ENCODE measurements at regions not wholly inside any gene's neighbourhood (a gene's known extent, or its start where the extent isn't known, plus 50 kb on each side); places are given as distances from the start of the nearest gene placed in this dataset.

- no peak for TF ChIP-seq CTCF (IDR thresholded peaks at IDR 0.05; ENCODE audit: low read depth, low read length)
- no peak overlapping the region for H3K27ac ChIP-seq
- H3K9me3 ChIP-seq (ENCODE audit: low read depth), result no peaks in the 10 kb centered on the region
- no peak for DNase-seq (ENCODE audit: low read depth in 1 of 2, low spot score in 1 of 2)
- H3K36me3 ChIP-seq, result no peaks in the 10 kb centered on the region
- no peaks in the 10 kb centered on the region for H3K27me3 ChIP-seq
- no peak overlapping the region for H3K4me3 ChIP-seq
- no peaks in the 10 kb centered on the region for H3K4me1 ChIP-seq (ENCODE audit: low read depth)
Observed at GRCh38 chr11:69370984-69371709, 77.2 kb downstream of the MYEOV start.

DNA sequence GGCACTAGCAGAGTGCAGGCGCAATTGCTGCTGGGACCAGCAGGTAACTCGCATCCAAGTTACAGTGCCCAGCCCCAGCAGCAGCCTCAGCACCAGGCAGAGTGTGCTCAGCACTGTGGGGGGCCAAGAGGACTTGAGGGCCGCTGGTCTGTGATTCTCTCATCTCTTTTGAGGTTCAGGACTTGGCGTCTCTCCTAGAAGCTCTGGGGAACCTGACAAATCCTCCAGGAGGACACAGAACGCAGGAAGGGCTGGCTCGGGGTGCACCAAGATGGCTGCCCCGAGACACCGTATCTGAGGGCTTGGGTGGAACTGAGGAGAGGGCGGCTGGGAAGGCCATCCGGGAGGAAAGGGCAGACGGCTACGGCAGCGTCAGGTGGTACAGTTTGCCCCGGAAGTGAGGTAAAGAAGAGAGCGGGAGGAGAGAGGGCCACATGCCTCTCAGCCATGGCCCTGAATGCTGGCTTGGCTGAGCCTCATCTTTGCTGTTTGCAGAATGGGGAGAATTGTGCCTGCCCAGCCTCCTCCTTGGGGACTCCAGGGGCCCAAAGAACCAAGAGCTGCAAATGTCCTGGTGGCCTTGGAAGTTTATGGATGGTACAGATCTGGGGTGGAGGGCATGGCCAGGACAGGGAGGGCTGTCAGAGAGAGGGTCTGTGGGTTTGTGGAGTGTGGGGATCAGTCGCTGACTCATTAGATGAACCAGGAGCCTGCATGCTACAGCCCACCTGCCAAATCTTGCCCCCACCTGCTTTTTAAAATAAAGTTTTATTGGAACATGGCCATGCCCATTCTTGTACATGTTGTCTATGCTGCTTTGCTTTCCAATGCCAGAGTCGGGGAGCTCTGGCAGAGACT lies 78.0 kb downstream of the MYEOV start:
- Histone ChIP-seq H3K9me3 (ENCODE audit: low read depth) (no peaks in the 10 kb centered on the region), H3K4me3 (no peak overlapping the region), H3K36me3 (no peaks in the 10 kb centered on the region), H3K4me1 (ENCODE audit: low read depth) (no peaks in the 10 kb centered on the region), H3K27me3 (no peaks in the 10 kb centered on the region), H3K27ac (no peak overlapping the region)
- TF ChIP-seq CTCF (IDR thresholded peaks at IDR 0.05; ENCODE audit: low read depth, low read length), result no peak
- no peak for DNase-seq (ENCODE audit: low read depth in 1 of 2, low spot score in 1 of 2)

DNA sequence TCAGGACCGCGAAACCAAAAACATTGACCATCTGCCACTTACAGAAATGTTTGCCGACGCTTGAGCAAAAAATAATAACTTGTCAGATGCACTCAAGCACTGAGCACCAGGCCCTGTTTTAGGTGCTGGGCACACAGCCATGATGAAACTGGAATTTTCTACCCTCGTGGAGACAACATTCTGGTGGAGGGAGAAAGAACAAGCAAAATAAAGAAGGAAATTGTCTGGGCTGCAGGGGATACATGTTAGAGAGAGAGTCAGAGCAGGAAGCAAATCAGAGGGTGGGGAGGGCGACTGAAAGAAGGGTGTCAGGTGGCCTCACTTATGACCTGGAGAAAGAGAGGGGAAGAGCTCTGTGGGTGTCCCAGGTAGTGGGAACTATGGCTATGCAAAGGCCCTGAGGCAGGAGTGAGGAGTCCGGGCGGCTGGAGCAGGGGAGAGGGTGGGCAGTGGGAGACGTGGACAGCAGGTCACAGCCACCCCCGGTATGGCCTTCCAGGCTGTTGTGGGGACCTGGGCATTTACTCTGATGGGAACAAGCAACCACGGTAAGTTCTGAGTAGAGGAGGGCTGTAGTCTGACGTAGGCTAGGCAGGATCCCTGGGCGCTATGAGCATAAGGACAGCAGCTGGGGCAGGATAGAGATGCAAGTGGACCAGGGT lies 78.8 kb downstream of the MYEOV start:
- no peak overlapping the region for H3K4me3 ChIP-seq
- no peaks in the 10 kb centered on the region for H3K27me3 ChIP-seq
- H3K27ac ChIP-seq, result no peak overlapping the region
- DNase-seq (ENCODE audit: low read depth in 1 of 2, low spot score in 1 of 2), result no peak
- no peaks in the 10 kb centered on the region for H3K36me3 ChIP-seq
- TF ChIP-seq CTCF (IDR thresholded peaks at IDR 0.05; ENCODE audit: low read depth, low read length), result no peak
- no peaks in the 10 kb centered on the region for H3K4me1 ChIP-seq (ENCODE audit: low read depth)
- no peaks in the 10 kb centered on the region for H3K9me3 ChIP-seq (ENCODE audit: low read depth)

DNA sequence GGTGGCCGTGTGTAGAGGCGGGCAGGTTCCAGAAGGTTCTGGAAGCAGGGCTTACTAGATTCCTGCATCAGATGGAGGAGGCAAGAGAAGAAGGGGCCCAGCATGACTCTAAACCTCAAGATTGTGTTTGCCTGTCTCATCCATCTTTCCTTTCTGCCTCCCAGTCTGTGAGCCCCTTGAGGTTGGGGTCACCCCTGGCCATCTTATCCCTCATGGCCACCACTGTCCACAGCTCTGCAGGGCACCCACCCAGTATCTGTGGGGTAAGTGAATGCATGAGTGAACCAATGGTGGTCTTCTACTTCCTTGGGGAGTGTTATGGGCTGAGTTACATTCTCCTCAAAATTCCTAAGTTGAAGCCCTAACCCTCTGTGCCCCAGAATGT lies 79.3 kb downstream of the MYEOV start:
- Histone ChIP-seq H3K27me3 (no peaks in the 10 kb centered on the region), H3K4me3 (no peak overlapping the region), H3K27ac (no peak overlapping the region), H3K36me3 (no peaks in the 10 kb centered on the region), H3K9me3 (ENCODE audit: low read depth) (no peaks in the 10 kb centered on the region), H3K4me1 (ENCODE audit: low read depth) (no peaks in the 10 kb centered on the region)
- TF ChIP-seq CTCF (IDR thresholded peaks at IDR 0.05; ENCODE audit: low read depth, low read length), result no peak
- DNase-seq (ENCODE audit: low read depth in 1 of 2, low spot score in 1 of 2), result no peak

DNA sequence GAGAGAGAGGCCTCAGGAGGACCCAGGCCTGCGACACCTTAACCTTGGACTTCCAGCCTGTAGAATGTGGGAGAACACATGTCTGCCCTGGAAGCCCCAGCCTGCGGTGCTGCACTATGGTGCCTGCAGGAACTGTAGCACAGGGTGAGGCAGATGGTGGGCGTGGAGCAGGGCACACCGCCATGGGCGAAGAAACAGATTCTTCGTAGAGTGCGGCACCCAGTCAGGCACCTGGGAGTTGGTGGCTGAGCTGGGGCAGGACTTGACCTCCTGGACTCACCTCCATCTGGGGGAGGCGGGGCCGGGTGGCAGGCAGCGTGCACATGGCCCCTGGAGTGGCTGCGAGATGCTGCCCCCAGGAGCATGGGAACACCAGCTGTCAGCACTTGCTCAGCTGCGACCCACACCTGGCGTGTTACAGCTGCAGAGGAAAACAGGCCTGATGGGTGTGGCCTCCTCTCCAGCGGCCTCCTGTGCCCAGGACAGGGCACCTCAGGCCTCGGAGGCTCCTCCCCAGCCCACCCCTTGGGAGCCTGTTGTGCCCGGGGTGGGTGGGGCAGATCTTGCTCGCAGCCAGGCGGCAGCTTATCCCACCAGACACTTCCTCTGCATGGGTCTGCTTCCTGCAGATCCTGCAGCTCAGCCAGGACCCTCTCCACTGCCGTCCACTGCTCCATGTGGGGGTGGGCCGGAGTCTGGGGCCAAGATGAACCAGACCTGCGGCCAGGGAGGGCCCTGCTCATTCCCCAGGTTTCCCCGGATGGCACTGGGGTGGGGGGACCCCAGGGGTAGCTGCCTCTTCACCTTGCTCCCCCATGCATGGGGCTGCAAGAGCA lies 80.4 kb downstream of the MYEOV start:
- no peaks in the 10 kb centered on the region for H3K36me3 ChIP-seq
- no peaks in the 10 kb centered on the region for H3K4me1 ChIP-seq (ENCODE audit: low read depth)
- H3K9me3 ChIP-seq (ENCODE audit: low read depth), result no peaks in the 10 kb centered on the region
- TF ChIP-seq CTCF (IDR thresholded peaks at IDR 0.05; ENCODE audit: low read depth, low read length), result no peak
- no peak overlapping the region for H3K4me3 ChIP-seq
- H3K27me3 ChIP-seq, result no peaks in the 10 kb centered on the region
- no peak overlapping the region for H3K27ac ChIP-seq
- no peak for DNase-seq (ENCODE audit: low read depth in 1 of 2, low spot score in 1 of 2)

Measured in cardiac muscle cell (in vitro differentiated cells and primary cell).